ENCODE measurements at regions not wholly inside any gene's neighbourhood (a gene's known extent, or its start where the extent isn't known, plus 50 kb on each side); places are given as distances from the start of the nearest gene placed in this dataset.
A peak's percentile ranks its signal among the peaks of the same experiment; 100 is the strongest.

DNA sequence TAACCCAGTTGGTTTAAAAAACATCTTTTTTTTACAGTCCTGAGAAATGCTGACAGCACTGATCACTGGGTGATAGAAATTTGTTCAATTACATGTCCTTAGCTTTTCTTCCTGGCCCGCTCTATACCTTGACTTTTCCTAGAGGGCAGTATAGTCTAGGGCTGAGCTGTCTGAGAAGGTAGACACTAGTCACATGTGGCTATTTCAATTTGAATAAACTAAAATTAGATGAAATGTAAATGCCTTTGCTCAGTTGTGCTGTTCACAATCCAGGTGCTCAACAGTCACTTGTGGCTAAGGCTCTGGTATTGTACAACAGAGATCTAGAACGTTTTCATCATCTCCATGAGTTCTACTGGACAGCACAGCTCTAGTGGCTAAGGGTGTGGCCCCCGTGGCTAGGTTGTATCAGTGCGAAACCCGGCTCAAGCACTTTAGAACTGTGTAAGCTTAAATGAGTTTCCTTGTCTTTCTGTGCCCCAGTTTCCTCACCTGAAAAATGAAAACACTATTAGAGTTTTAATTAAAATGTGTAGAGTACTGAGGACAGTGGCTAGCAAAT lies 111.6 kb upstream of the WDR17 start:
- Histone ChIP-seq H2AFZ (ENCODE audit: low read depth) (no peak overlapping the region), H3K9me3 (no peaks in the 10 kb centered on the region), H3K27ac (ENCODE audit: low read depth in 2 of 2, low read length in 1 of 2) (no peak overlapping the region), H3K4me3 (ENCODE audit: low read depth in 2 of 2, low read length in 1 of 2) (no peak overlapping the region), H3K4me1 (ENCODE audit: control insufficient read depth in 1 of 2, insufficient read depth in 2 of 2, low read depth in 1 of 2, low read length in 1 of 2) (no peaks in the 10 kb centered on the region), H3K36me3 (replicated peaks in 1 of 2; ENCODE audit: control insufficient read depth in 1 of 2, insufficient read depth in 2 of 2, low read length in 1 of 2) (no peaks in the 10 kb centered on the region), H3K79me2 (ENCODE audit: insufficient read depth) (no peaks in the 10 kb centered on the region), H3K9ac (no peak overlapping the region), H4K20me1 (ENCODE audit: insufficient read depth) (no peaks in the 10 kb centered on the region), H3F3A (replicated peaks; ENCODE audit: insufficient read depth) (no peaks in the 10 kb centered on the region), H3K27me3 (ENCODE audit: insufficient read depth) (no peaks in the 10 kb centered on the region), H3K9me2 (no peaks in the 10 kb centered on the region), H3K4me2 (no peak overlapping the region)
- TF ChIP-seq YY1 (IDR thresholded peaks at IDR 0.05; ENCODE audit: low read depth) (no peak), FOXM1 (IDR thresholded peaks at IDR 0.05; ENCODE audit: low read depth) (no peak), MAX (IDR thresholded peaks at IDR 0.05; ENCODE audit: low read depth) (no peak), TAF1 (IDR thresholded peaks at IDR 0.05; ENCODE audit: borderline replicate concordance, low read depth, low read length) (no peak), RAD21 (IDR thresholded peaks at IDR 0.05; ENCODE audit: low read length) (peak; percentile 25; the same call in 1 of the 2 replicates), CTCF (IDR thresholded peaks at IDR 0.05) (peak; percentile 24; the same call in 1 of the 2 replicates), NRF1 (IDR thresholded peaks at IDR 0.05; ENCODE audit: low read depth, low read length) (no peak), IRF3 (IDR thresholded peaks at IDR 0.05; ENCODE audit: low read depth, low read length) (no peak), USF2 (IDR thresholded peaks at IDR 0.05; ENCODE audit: borderline replicate concordance, low read depth, low read length) (no peak)
- 33% methylated on average over 5 of the region's 5 CpGs for WGBS (ENCODE audit: low lambda C conversion rate)
- ChIA-PET CTCF (interaction anchor here (0.5 to 0.9 kb wide), 2 partner anchors 393 to 596 kb away, joined by 3 read pairs; no protein-coding TSS in a partner anchor), POLR2A (no interaction called here)
- DNase-seq: no peak

DNA sequence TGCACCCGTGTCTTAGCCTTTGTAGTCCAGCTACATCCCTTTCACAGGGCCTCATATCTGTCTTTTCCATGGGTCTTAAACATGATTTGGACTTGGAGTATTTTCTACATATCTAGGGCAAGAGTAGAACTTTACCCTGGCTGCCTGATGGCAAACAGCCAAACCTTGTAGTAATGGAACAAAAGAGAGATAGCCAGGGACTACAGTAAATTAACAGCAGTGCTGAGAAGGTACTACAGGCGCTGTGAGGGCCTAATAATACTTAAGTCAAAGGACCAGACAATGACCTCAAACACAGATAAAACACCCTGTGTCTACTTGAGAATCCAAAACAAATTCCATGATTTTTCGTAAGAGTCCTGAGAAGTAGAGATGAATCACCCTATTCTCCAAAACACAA lies 111.0 kb upstream of the WDR17 start:
- H3K9me3 ChIP-seq: no peaks in the 10 kb centered on the region
- no peaks in the 10 kb centered on the region for H3K79me2 ChIP-seq (ENCODE audit: insufficient read depth)
- 16% methylated on average over 3 of the region's 3 CpGs for WGBS (ENCODE audit: low lambda C conversion rate)
- H3K36me3 ChIP-seq (replicated peaks in 1 of 2; ENCODE audit: control insufficient read depth in 1 of 2, insufficient read depth in 2 of 2, low read length in 1 of 2): no peaks in the 10 kb centered on the region
- H3K9ac ChIP-seq: no peak overlapping the region
- no peaks in the 10 kb centered on the region for H3K27me3 ChIP-seq (ENCODE audit: insufficient read depth)
- H3K9me2 ChIP-seq: no peaks in the 10 kb centered on the region
- POLR2A ChIA-PET: no interaction called here
- H3F3A ChIP-seq (replicated peaks; ENCODE audit: insufficient read depth): no peaks in the 10 kb centered on the region
- TF ChIP-seq EP300 (IDR thresholded peaks at IDR 0.05; ENCODE audit: borderline replicate concordance in 1 of 2, low read depth in 1 of 2, low read length in 1 of 2) (no peak), POLR2AphosphoS5 (IDR thresholded peaks at IDR 0.05; ENCODE audit: low read depth, low read length) (no peak), FOSL2 (IDR thresholded peaks at IDR 0.05; ENCODE audit: borderline replicate concordance, low read depth) (no peak), NRF1 (IDR thresholded peaks at IDR 0.05; ENCODE audit: low read depth, low read length) (no peak), FOXM1 (IDR thresholded peaks at IDR 0.05; ENCODE audit: low read depth) (no peak), GATA2 (CRISPR knock-in tag; IDR thresholded peaks at IDR 0.05) (no peak)
- no peak for DNase-seq
- no peaks in the 10 kb centered on the region for H4K20me1 ChIP-seq (ENCODE audit: insufficient read depth)
- CTCF ChIA-PET: interaction anchor here (0.5 to 1.2 kb wide), 2 partner anchors 14 to 596 kb away, joined by 3 read pairs; no protein-coding TSS in a partner anchor
- no peak overlapping the region for H2AFZ ChIP-seq (ENCODE audit: low read depth)
- no peak overlapping the region for H3K27ac ChIP-seq (ENCODE audit: low read depth in 2 of 2, low read length in 1 of 2)
- no peaks in the 10 kb centered on the region for H3K4me1 ChIP-seq (ENCODE audit: control insufficient read depth in 1 of 2, insufficient read depth in 2 of 2, low read depth in 1 of 2, low read length in 1 of 2)
- H3K4me3 ChIP-seq (ENCODE audit: low read depth in 2 of 2, low read length in 1 of 2): no peak overlapping the region
- H3K4me2 ChIP-seq: no peak overlapping the region

Data from SK-N-SH (cell line).